DMS53 treated with DMSO at 0.1 percent for 48 hours (cell line): ENCODE measurements at regions not wholly inside any gene's neighbourhood (a gene's known extent, or its start where the extent isn't known, plus 50 kb on each side); places are given as distances from the start of the nearest gene placed in this dataset.
"Not testable (repeated sequence)": the region's sequence is repeated elsewhere in the genome, so short reads cannot be mapped to it uniquely, and the experiment has no call there.

Experiments
- DNase-seq: peaks from one replicate; lab custom pipeline; 2025; ENCODE audit not compliant: unreplicated experiment; lab: John Stamatoyannopoulos, UW

DNA sequence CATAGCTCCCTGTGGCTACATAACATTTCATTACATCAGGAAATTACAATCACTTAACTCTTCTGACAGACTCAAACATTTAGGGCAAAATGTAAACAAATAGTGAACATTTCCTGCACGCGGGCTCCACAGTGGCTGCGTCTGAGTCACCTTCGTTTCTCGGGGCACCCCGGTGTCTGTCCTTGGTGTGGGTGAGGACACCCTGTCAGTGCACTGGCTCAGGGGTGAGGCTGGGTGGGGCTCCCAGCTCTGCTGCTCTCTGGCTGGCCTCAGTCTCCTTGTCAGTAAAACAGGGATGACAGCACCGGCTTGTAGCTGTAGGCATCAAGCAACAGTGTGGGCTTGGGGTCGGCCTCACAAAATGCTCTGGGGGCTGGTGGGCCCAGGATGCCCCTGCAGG lies 237.1 kb upstream of the SHH start:
- DNase-seq, result no peak

DNA sequence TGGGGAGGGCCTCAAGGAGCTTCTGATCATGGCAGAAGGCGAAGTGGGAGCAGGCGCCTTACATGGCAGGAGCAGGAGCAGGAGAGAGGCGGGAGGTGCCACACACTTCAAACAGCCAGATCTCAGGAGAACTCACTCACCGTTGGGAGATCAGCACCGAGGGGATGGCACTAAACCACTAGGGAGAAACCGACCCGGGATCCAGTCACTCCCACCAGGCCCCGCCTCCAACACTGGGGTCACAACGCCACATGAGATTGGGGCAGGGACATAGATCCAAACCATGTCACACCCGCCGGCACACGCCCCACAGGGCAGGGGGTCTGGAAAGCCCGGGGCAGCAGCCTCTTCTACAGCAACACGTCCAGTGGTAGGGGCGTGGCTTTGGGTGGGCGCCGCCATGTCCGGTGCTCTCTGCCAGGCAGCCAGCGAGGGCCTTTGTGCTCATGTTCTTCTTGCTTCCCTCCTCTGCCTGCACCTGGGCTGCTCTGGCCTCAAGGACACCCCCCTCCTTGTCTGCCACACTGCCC lies 233.8 kb upstream of the SHH start:
- DNase-seq, result no peak

DNA sequence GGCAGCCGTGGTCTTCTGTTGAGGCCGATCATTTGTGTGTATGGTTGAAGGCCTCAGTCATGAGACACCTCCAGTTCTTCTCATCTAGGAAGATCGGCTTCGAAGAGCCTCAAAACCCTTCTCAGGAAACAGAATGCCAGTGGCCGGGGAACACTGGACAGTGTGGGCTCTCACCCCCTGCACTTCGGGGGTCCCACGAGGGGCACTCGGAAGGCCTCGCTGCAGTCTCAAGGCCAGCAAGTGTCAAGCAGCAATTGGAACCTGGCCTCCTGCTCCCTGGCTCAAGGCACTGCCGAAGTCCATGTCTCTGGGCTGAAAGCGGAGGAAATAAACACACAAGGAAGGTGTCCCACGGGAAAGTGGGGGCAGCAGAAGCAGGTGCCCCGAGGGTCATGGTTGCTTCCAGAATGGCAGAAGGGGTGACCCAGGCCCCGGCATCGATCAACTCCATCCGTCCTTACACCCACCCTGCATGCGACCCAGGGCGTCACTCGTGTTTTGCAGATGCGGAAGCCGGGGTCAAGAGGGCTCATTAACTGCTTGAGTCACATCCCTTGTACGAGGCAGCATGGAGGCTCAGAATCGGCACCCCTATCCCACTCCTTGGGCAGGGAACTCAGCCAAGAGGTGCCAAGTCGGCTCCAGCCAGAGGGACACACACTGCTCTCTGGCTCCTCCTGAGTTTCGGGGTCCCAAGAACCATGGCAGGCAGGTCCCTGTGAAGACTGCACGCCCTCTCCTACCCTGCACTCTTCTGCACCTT lies 231.3 kb upstream of the SHH start:
- no peak for DNase-seq

DNA sequence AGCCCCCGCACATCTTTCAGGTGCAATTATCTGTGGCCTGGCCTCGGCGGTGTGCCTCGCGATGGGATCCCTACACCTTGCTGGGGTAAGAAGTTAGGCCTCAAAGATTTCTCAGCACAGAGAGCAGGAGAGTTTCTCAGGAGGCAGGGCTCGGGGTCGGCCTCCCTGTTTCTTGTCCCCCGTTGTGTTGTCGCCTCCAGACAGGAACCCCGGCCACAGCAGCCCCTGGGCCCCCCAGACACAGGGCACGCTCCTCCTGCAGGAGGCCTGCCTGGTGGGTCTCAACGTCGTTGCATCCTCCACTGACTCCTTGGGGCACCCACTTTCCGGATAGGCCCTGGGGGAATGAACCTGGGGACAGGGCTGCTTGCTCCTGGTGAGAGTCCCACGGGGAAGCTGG lies 229.1 kb upstream of the SHH start:
- no peak for DNase-seq

GRCh38 chr7:156039971-156040677 lies 227.9 kb upstream of the SHH start:
- no peak for DNase-seq

DNA sequence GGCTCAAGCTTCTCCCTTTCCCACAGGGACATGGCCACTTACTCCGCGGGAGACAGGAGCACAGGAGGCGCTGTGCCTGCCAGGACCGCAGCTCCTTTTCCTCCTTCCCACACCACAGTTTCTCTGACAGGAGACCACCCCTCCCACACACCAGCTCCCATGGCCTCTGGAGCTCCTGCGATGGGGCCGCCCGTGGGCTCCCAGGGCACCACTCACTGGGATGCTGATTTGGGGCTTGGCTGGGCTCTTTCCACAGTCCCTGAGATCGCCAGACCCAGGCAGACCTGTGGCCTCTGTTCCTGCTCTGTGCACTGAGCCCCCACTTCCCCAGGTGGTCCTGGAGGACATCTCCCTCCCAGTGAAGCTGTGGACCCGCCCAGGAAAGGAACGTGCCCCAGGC lies 226.9 kb upstream of the SHH start:
- no peak for DNase-seq

GRCh38 chr7:156038345-156038744 lies 226.1 kb upstream of the SHH start:
- DNase-seq, result no peak

- no peak for DNase-seq
These were observed 223.9 kb upstream of the SHH start for GRCh38 chr7:156036153-156036552.

- DNase-seq, result not testable (repeated sequence)
These were observed 223.1 kb upstream of the SHH start for GRCh38 chr7:156035387-156035786.

- no peak for DNase-seq
These were observed 222.1 kb upstream of the SHH start for GRCh38 chr7:156034397-156034796.

- no peak for DNase-seq
These were observed 220.7 kb upstream of the SHH start for GRCh38 chr7:156032973-156033372.

GRCh38 chr7:156031679-156032478 lies 219.6 kb upstream of the SHH start:
- DNase-seq, result no peak

DNA sequence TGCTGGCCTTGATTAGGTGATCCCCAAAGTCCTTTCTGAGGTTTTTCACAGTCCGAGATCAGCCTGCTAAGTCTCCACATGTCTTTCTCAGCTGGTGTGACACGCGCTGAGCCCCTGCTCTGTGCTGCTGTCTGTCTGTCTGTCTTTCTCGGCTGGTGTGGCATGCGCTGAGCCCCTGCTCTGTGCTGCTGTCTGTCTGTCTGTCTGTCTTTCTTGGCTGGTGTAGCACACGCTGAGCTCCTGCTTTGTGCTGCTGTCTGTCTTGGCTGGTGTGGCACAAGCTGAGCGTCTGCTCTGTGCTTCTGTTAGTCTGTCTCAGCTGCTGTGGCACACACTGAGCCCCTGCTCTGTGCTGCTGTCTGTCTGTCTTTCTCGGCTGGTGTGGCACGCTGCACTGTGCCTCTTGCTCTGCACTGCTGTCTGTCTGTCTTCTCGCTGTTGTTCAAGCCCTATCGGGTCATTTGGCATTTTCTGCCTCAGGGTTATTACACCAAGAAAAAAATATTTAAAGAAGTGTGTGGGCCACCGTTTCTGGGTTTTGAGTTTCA lies 217.3 kb upstream of the SHH start:
- no peak for DNase-seq

DNA sequence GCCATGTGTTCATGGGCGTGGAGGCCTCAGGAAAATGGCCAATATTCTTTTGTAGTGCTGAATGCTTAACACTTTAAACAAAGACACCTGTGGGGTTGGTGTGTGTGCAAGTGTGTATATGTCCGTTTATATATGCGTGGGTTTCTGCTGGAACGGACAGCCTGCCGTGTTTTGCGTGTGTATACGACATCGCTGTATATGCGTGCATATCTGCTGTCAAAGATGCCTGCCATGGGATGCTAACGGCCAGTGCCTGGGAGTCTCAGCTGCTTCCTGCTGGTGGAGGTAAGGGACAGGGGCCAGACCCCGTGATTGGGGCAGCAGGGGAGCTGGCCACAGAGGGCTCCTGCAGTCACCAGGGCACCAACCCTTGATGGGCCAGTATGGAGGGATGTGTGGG lies 216.3 kb upstream of the SHH start:
- DNase-seq, result no peak

DNA sequence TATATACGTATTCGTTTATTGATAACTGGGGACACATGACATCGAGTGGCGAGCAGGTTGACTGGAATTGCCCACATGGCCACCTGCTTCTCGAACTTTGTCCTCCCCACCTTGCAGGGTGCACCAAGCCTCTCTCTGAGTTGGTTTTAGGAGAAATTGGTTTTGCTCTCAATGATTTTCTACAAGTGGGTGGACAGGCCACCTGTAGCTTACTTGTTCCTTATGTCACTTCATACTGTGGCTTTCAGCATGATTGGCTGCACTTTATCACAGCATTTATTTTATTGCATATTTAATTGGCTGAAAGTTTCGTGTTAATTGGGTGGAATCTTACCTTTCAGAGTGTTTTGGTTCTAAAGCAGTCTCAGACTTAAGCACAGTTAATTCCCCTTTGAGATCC lies 215.6 kb upstream of the SHH start:
- DNase-seq, result no peak

DNA sequence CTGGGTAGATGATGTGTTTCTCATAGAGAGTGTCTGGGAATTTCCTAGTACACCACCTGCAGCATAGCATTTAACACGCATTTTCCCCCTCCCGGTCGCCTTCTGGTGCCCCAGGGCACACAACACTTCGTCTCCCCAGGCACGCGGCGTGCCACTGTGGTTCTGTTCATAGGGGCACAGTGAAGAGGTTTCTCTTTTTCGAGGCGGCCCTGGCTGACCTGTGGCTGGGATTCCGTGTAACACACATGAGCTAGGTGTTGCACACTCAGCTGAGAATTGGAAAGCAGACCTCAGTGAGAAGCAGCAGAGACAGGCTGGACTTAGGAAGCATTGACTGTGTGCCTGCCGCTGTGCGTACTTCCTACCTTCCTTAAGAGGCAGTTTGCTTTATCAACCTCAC lies 214.3 kb upstream of the SHH start:
- DNase-seq, result no peak

- no peak for DNase-seq
These were observed 213.9 kb upstream of the SHH start for GRCh38 chr7:156026076-156026600.

GRCh38 chr7:156025675-156026074 lies 213.4 kb upstream of the SHH start:
- DNase-seq, result no peak

DNA sequence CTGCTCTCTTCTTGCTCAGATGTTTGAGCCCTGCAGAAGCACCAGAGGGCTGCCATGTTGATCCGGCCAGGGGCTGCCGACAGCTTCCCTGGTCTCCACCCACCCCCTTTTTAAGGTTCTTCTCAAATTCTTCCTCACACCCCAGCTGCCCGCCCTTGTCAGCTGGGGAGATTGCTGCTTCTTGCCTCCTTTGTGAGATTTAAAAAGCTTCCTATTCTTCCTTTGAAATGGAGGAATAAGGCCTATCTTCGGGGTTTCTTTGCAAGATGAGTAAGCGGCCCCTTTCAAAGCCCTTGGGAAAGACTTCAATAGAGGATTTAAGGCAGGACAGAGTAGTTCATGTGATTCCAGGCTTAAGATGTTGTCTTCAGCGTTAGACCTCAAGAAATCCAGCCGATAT lies 211.9 kb upstream of the SHH start:
- DNase-seq, result no peak

- DNase-seq, result no peak
These were observed 210.5 kb upstream of the SHH start for GRCh38 chr7:156022483-156023459.
